Stomach (tissue), 8 donors: ENCODE measurements at regions not wholly inside any gene's neighbourhood (a gene's known extent, or its start where the extent isn't known, plus 50 kb on each side); places are given as distances from the start of the nearest gene placed in this dataset.
"Not testable (repeated sequence)": the region's sequence is repeated elsewhere in the genome, so short reads cannot be mapped to it uniquely, and the experiment has no call there.

Experiments used
- DNase-seq, 2 donors: peaks; one replicate each; pipeline versions ENCODE4 v3.0.0 to v3.0.0-alpha.2; 2013 to 2019
- H3K27ac ChIP-seq, 5 donors: fragments of 200-600 bp in 4 of 5; sonication (generic) in 4 of 5; one replicate each; pipeline ENCODE4 v1.5.1; 2013 to 2019; ENCODE audit warnings: mild to moderate bottlenecking in 1 of 5, moderate library complexity in 1 of 5
- H3K27me3 ChIP-seq, 3 donors: fragments of 200-600 bp; sonication (generic); one replicate each; pipeline ENCODE4 v1.5.1; 2017 to 2019; ENCODE audit warnings: mixed run types in 1 of 3
- H3K36me3 ChIP-seq, 4 donors: fragments of 200-600 bp; sonication (generic); 1 replicate in 3 of 4; 2 replicates in 1 of 4; pipeline ENCODE4 v1.5.1; 2016 to 2019
- H3K4me1 ChIP-seq, 4 donors: fragments of 200-600 bp; sonication (generic); one replicate each; pipeline ENCODE4 v1.5.1; 2016 to 2019
- H3K4me3 ChIP-seq, 4 donors: fragments of 200-600 bp; sonication (generic) in 3 of 4; one replicate each; pipeline ENCODE4 v1.5.1; 2016 to 2019; ENCODE audit warnings: mild to moderate bottlenecking in 1 of 4
- H3K9me3 ChIP-seq, 4 donors: fragments of 200-600 bp; sonication (generic); one replicate each; pipeline ENCODE4 v1.5.1; 2016 to 2019
- CTCF ChIP-seq, 7 experiments: fragments of 450-650 bp in 4 of 7; fragments of 200-600 bp in 3 of 7; sonication (generic) in 3 of 7; IDR thresholded peaks; one replicate each; pipeline ENCODE4 v1.5.1; 2016 to 2019; ENCODE audit warnings: antibody characterized with exemption in 7 of 7, control low read depth in 2 of 7, mild to moderate bottlenecking in 1 of 7
- EP300 ChIP-seq: sonication (generic); formaldehyde crosslinking; IDR thresholded peaks from one replicate; pipeline ENCODE4 v1.6.1; 2017; ENCODE audit warnings: antibody characterized with exemption
- POLR2A ChIP-seq, 4 donors: fragments of 450-650 bp; IDR thresholded peaks; one replicate each; pipeline ENCODE4 v1.6.1; 2016; ENCODE audit warnings: antibody characterized with exemption in 4 of 4, control low read depth in 2 of 4, mild to moderate bottlenecking in 1 of 4, moderate library complexity in 1 of 4
- POLR2AphosphoS5 ChIP-seq, 3 donors: sonication (generic); formaldehyde crosslinking; IDR thresholded peaks; one replicate each; pipeline ENCODE4 v1.6.1; 2016; ENCODE audit warnings: antibody characterized with exemption in 3 of 3
- WGBS, 5 donors: extraction: QIAGEN DNeasy Blood & Tissue Kit in 3 of 5; methylation state at CpG; one replicate each; pipeline versions ENCODE4 v1.1.5 to v1.1.7; 2013 to 2018; 5-methylcytosine and 5-hydroxymethylcytosine counted together
- intact Hi-C: fragments of 100-400 bp; cut with DNase I; formaldehyde crosslinking; loops from one replicate; pipeline ENCODE4 v1.15.1; 2023; ENCODE audit warnings: low total_unique reads
- donor health status: healthy with polysubstance abuse.
- donor health status: Bipolar disorder and iron deficiency.
- donor health status: healthy.

- no peaks in the 10 kb centered on the region for H3K36me3 ChIP-seq
- H3K27ac ChIP-seq, result no peak overlapping the region
- no peak for DNase-seq
- no peak overlapping the region for H3K4me3 ChIP-seq
- TF ChIP-seq POLR2A (IDR thresholded peaks at IDR 0.05) (no peak), EP300 (no peak), POLR2AphosphoS5 (IDR thresholded peaks at IDR 0.05) (no peak), CTCF (IDR thresholded peaks at IDR 0.05) (no peak)
- WGBS, 5 donors, result 52 to 73% (median 57%) methylated on average over 4 to 6 of the region's 6 CpGs
- H3K27me3 ChIP-seq, result no peaks in the 10 kb centered on the region
- intact Hi-C loops, result no loop called here
- H3K9me3 ChIP-seq, result no peaks in the 10 kb centered on the region
- no peaks in the 10 kb centered on the region for H3K4me1 ChIP-seq
Observed at GRCh38 chr2:106261871-106262321, 67.8 kb upstream of the UXS1 start.

GRCh38 chr2:106258859-106259258 lies 64.8 kb upstream of the UXS1 start:
- H3K4me3 ChIP-seq, H3K4me1 ChIP-seq, DNase-seq, H3K27me3 ChIP-seq, H3K9me3 ChIP-seq, intact Hi-C loops, H3K27ac ChIP-seq, H3K36me3 ChIP-seq: not testable (repeated sequence)
- 94 to 97% (median 96%) methylated on average over 7 of the region's 7 CpGs for WGBS, 5 donors

GRCh38 chr2:106257830-106258229 lies 63.7 kb upstream of the UXS1 start:
- H3K4me1 ChIP-seq, result no peaks in the 10 kb centered on the region
- 49 to 68% (median 58%) methylated on average over 3 of the region's 3 CpGs for WGBS, 5 donors
- H3K27me3 ChIP-seq, result no peaks in the 10 kb centered on the region
- TF ChIP-seq CTCF (IDR thresholded peaks at IDR 0.05), result no peak
- no peak for TF ChIP-seq POLR2A (IDR thresholded peaks at IDR 0.05)
- no peaks in the 10 kb centered on the region for H3K9me3 ChIP-seq
- H3K4me3 ChIP-seq, result no peak overlapping the region
- no peaks in the 10 kb centered on the region for H3K36me3 ChIP-seq
- intact Hi-C loops, result no loop called here
- DNase-seq, result no peak
- H3K27ac ChIP-seq, result no peak overlapping the region

- Histone ChIP-seq H3K4me3 (no peak overlapping the region), H3K9me3 (no peaks in the 10 kb centered on the region), H3K4me1 (no peaks in the 10 kb centered on the region), H3K36me3 (no peaks in the 10 kb centered on the region), H3K27ac (no peak overlapping the region), H3K27me3 (no peaks in the 10 kb centered on the region)
- DNase-seq, result no peak
- intact Hi-C loops, result no loop called here
- WGBS, 5 donors, result 91 to 96% (median 94%) methylated on average over 5 of the region's 5 CpGs
- no peak for TF ChIP-seq CTCF (IDR thresholded peaks at IDR 0.05)
- no peak for TF ChIP-seq POLR2A (IDR thresholded peaks at IDR 0.05)
- TF ChIP-seq POLR2AphosphoS5 (IDR thresholded peaks at IDR 0.05), result no peak
- TF ChIP-seq EP300, result no peak
Observed at GRCh38 chr2:106257135-106257534, 63.0 kb upstream of the UXS1 start.

- 69 to 77% (median 71%) methylated on average over 2 to 3 of the region's 3 CpGs for WGBS, 5 donors
- DNase-seq, H3K4me3 ChIP-seq, H3K27ac ChIP-seq, H3K4me1 ChIP-seq, H3K36me3 ChIP-seq, H3K27me3 ChIP-seq, H3K9me3 ChIP-seq, intact Hi-C loops: not testable (repeated sequence)
Observed at GRCh38 chr2:106249157-106249828, 55.2 kb upstream of the UXS1 start.
